Suprapubic skin (tissue), 4 donors: ENCODE measurements at regions not wholly inside any gene's neighbourhood (a gene's known extent, or its start where the extent isn't known, plus 50 kb on each side); places are given as distances from the start of the nearest gene placed in this dataset.
"Not testable (repeated sequence)": the region's sequence is repeated elsewhere in the genome, so short reads cannot be mapped to it uniquely, and the experiment has no call there.

Experiments
- DNase-seq, 2 donors: peaks; one replicate each; pipeline ENCODE4 v3.0.0-alpha.2; 2019; ENCODE audit warnings: low spot score in 2 of 2
- H3K27ac ChIP-seq: fragments of 200-600 bp; sonication (generic); one replicate; pipeline ENCODE4 v1.5.1; 2019
- H3K27me3 ChIP-seq: fragments of 200-600 bp; sonication (generic); one replicate; pipeline ENCODE4 v1.5.1; 2019
- H3K36me3 ChIP-seq: fragments of 200-600 bp; sonication (generic); one replicate; pipeline ENCODE4 v1.5.1; 2019
- H3K4me1 ChIP-seq: fragments of 200-600 bp; sonication (generic); one replicate; pipeline ENCODE4 v1.5.1; 2019
- H3K4me3 ChIP-seq: fragments of 200-600 bp; sonication (generic); one replicate; pipeline ENCODE4 v1.5.1; 2019; ENCODE audit warnings: mild to moderate bottlenecking
- H3K9me3 ChIP-seq: fragments of 200-600 bp; sonication (generic); one replicate; pipeline ENCODE4 v1.5.1; 2019
- EP300 ChIP-seq: sonication (generic); formaldehyde crosslinking; IDR thresholded peaks from one replicate; pipeline ENCODE4 v1.6.1; 2017; ENCODE audit warnings: antibody characterized with exemption
- POLR2A ChIP-seq, 2 donors: fragments of 450-650 bp; IDR thresholded peaks; one replicate each; pipeline ENCODE4 v1.6.1; 2017; ENCODE audit warnings: antibody characterized with exemption in 2 of 2, mild to moderate bottlenecking in 2 of 2, moderate library complexity in 2 of 2
- POLR2AphosphoS5 ChIP-seq, 3 donors: sonication (generic); formaldehyde crosslinking; IDR thresholded peaks; one replicate each; pipeline ENCODE4 v1.6.1; 2017; ENCODE audit warnings: antibody characterized with exemption in 3 of 3
- WGBS: methylation state at CpG from one replicate; pipeline ENCODE4 v1.1.5; 2018; 5-methylcytosine and 5-hydroxymethylcytosine counted together
- TF ChIP-seq, protein P1 (sequence below), 2 donors: fragments of 200-600 bp in 1 of 2; fragments of 450-650 bp in 1 of 2; sonication (generic) in 1 of 2; IDR thresholded peaks; one replicate each; pipeline ENCODE4 v1.5.1; 2016 to 2019; ENCODE audit warnings: antibody characterized with exemption in 2 of 2, mild to moderate bottlenecking in 1 of 2, moderate library complexity in 1 of 2

DNA sequence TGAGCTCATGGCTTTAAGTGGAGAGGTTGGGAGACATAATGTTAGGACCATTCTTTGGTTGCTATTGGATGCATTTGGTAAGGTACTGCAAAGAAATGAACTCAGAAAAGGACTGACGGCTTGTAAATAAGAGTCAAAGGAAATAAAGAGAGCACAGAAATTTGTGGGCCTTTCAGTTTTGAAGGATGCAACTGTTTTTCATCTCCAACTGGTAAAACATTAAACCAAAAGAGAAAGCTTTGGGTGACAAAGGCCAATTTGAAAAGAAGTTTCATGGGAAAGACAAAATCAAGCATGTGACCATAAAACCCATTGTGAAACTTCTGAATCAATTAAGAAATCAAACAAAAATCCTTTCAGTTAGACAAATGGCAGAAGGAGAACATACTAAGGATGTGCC lies 77.8 kb upstream of the SPOPL start:
- H3K27ac ChIP-seq, result no peak overlapping the region
- no peaks in the 10 kb centered on the region for H3K36me3 ChIP-seq
- TF ChIP-seq POLR2AphosphoS5 (IDR thresholded peaks at IDR 0.05) (no peak), POLR2A (IDR thresholded peaks at IDR 0.05) (no peak)
- TF ChIP-seq, protein P1, sequence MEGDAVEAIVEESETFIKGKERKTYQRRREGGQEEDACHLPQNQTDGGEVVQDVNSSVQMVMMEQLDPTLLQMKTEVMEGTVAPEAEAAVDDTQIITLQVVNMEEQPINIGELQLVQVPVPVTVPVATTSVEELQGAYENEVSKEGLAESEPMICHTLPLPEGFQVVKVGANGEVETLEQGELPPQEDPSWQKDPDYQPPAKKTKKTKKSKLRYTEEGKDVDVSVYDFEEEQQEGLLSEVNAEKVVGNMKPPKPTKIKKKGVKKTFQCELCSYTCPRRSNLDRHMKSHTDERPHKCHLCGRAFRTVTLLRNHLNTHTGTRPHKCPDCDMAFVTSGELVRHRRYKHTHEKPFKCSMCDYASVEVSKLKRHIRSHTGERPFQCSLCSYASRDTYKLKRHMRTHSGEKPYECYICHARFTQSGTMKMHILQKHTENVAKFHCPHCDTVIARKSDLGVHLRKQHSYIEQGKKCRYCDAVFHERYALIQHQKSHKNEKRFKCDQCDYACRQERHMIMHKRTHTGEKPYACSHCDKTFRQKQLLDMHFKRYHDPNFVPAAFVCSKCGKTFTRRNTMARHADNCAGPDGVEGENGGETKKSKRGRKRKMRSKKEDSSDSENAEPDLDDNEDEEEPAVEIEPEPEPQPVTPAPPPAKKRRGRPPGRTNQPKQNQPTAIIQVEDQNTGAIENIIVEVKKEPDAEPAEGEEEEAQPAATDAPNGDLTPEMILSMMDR (IDR thresholded peaks at IDR 0.05), result no peak
- no peaks in the 10 kb centered on the region for H3K27me3 ChIP-seq
- H3K4me1 ChIP-seq, result peaks cover 23% of the 10 kb centered on the region
- peaks cover 9% of the 10 kb centered on the region for H3K9me3 ChIP-seq
- no peak overlapping the region for H3K4me3 ChIP-seq
- WGBS, result 91% methylated on average over 1 of the region's 1 CpG
- DNase-seq, result no peak

DNA sequence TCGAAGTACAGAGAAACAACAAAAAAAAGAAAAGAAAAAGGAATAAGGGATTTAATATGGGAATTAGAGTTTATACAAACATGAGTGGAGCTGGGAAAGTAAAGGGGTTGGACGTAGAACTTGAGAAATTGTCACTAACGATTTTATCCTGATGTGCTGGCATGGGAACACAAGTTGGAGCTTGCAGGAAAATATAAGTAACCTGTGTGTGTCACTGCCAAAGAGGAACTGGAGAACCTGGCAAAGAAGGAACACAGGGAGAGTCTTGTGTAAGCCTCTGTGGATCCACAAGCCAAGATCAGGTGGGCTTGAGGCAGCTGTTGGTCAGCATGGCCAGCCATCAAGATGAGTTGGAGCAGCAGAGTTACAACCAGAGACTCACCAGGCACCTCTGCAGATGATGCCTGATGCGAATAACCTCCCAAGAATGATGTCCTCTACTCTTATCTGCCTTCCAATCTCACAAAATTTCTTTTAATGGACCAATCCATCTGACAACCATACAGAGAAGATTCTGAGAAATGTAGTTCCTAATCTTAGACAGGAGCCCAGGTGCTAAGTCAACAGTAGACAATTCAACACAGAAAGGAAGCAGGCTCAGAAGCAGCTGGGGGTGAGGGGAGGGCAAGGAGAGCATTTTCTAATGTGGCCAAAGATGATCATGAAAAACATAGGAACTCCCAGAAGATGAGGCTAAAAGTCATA lies 77.0 kb upstream of the SPOPL start:
- peaks cover 23% of the 10 kb centered on the region for H3K4me1 ChIP-seq
- WGBS, result 66% methylated on average over 4 of the region's 4 CpGs
- H3K36me3 ChIP-seq, result no peaks in the 10 kb centered on the region
- H3K9me3 ChIP-seq, result peaks cover 9% of the 10 kb centered on the region
- H3K27me3 ChIP-seq, result no peaks in the 10 kb centered on the region
- no peak for DNase-seq
- TF ChIP-seq POLR2AphosphoS5 (IDR thresholded peaks at IDR 0.05), result no peak
- no peak for TF ChIP-seq EP300
- TF ChIP-seq, protein P1 (IDR thresholded peaks at IDR 0.05), result no peak
- no peak overlapping the region for H3K27ac ChIP-seq
- no peak overlapping the region for H3K4me3 ChIP-seq

DNA sequence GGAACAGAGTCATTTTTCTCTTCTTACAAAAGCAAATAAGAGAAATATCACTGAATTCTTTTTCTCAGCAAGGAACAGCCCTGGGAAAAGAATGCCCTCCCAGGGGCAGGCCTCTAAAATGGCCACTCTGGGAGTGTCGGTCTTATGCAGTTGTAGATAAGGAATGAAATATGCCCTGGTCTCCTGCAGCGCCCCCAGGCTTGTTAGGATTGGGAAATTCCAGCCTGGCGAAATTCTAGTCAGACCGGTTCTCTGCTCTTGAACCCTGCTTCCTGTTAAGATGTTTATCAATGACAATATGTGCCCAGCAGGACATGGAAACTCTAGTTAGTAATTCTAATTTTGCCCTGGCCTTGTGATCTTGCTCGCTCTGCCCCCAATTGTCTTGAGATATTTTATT lies 75.5 kb upstream of the SPOPL start:
- not testable (repeated sequence) for H3K9me3 ChIP-seq, H3K4me3 ChIP-seq, H3K27me3 ChIP-seq, H3K27ac ChIP-seq, H3K36me3 ChIP-seq, DNase-seq
- 72% methylated on average over 5 of the region's 5 CpGs for WGBS
- peaks cover 19% of the 10 kb centered on the region for H3K4me1 ChIP-seq

DNA sequence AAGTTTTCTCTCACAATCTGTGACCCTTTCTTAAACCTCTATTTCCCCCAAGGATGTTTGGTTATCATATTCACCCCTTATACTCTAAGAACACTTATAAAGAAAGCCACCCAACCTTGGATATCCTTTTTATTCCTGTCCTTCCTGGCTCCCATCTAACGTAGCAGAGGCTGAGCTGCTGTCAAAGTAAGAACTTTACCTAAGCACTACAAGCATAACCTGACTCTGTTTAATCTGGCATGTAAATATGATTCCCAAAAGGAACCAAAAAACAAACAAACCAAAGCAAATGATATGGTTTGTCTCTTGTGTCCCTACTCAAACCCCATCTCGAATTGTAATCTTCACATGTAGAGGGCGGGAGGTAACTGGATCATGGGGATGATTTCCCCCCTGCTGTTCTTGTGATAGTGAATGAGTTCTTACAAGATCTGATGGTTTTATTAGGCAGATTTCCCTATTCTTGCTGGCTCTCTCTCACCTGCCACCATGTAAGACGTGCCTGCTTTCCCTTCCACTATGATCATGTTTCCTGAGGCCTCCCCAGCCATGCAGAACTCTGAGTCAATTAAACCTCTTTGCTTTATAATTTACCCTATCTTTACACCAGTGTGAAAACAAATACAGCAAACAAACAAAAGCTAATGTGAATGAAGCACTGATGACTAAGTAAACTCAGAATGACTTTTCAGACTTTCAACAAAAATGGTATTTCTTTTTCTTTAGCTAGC lies 72.7 kb upstream of the SPOPL start:
- Histone ChIP-seq H3K27me3 (no peaks in the 10 kb centered on the region), H3K36me3 (no peaks in the 10 kb centered on the region), H3K27ac (no peak overlapping the region), H3K4me1 (peaks cover 6% of the 10 kb centered on the region), H3K4me3 (no peak overlapping the region), H3K9me3 (peaks cover 9% of the 10 kb centered on the region)
- TF ChIP-seq, protein P1 (IDR thresholded peaks at IDR 0.05), result no peak
- TF ChIP-seq POLR2A (IDR thresholded peaks at IDR 0.05) (no peak), EP300 (no peak), POLR2AphosphoS5 (IDR thresholded peaks at IDR 0.05) (no peak)
- DNase-seq, result no peak
- 82% methylated on average over 4 of the region's 4 CpGs for WGBS

DNA sequence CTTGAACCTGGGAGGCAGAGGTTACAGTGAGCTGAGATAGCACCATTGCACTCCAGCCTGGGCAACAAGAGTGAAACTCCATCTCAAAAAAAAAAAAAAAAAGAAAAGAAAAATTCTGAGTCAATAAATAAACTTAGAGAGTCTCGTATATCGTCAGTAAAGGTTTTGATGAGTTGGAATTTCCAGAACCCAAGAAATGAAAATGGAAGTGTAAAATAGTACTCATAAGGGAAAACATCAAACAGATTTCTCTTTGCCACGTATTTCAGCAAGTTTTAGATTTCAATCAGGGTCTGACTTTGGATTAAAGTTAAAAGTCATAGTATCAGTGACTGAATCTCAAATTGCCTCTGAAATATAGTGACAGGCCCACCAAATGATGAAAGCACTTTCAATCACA lies 71.4 kb upstream of the SPOPL start:
- H3K36me3 ChIP-seq, result no peaks in the 10 kb centered on the region
- DNase-seq, result no peak
- peaks cover 12% of the 10 kb centered on the region for H3K4me1 ChIP-seq
- 53% methylated on average over 3 of the region's 3 CpGs for WGBS
- H3K9me3 ChIP-seq, result peaks cover 9% of the 10 kb centered on the region
- TF ChIP-seq POLR2AphosphoS5 (IDR thresholded peaks at IDR 0.05), result no peak
- TF ChIP-seq EP300, result no peak
- TF ChIP-seq POLR2A (IDR thresholded peaks at IDR 0.05), result no peak
- TF ChIP-seq, protein P1 (IDR thresholded peaks at IDR 0.05), result no peak
- H3K27me3 ChIP-seq, result no peaks in the 10 kb centered on the region
- no peak overlapping the region for H3K4me3 ChIP-seq
- H3K27ac ChIP-seq, result no peak overlapping the region
